ENCODE measurements at regions not wholly inside any gene's neighbourhood (a gene's known extent, or its start where the extent isn't known, plus 50 kb on each side); places are given as distances from the start of the nearest gene placed in this dataset.

- POLR2A ChIA-PET, result no interaction called here
- no peaks in the 10 kb centered on the region for H3K9me3 Mint-ChIP-seq (ENCODE audit: unreplicated experiment)
- H3K4me1 ChIP-seq, result peaks cover 5% of the 10 kb centered on the region; the same call in 1 of the 2 replicates
- H3K4me3 Mint-ChIP-seq (ENCODE audit: unreplicated experiment), result no peak overlapping the region
- no peaks in the 10 kb centered on the region for H3K36me3 Mint-ChIP-seq (ENCODE audit: insufficient read depth, unreplicated experiment)
- no peaks in the 10 kb centered on the region; the same call in 1 of the 2 replicates for H3K27me3 ChIP-seq (replicated peaks; ENCODE audit: control insufficient read depth, insufficient read depth, low read length)
- no peaks in the 10 kb centered on the region for H3K36me3 ChIP-seq (ENCODE audit: control insufficient read depth, insufficient read depth, low read length)
- TF ChIP-seq, protein P1, sequence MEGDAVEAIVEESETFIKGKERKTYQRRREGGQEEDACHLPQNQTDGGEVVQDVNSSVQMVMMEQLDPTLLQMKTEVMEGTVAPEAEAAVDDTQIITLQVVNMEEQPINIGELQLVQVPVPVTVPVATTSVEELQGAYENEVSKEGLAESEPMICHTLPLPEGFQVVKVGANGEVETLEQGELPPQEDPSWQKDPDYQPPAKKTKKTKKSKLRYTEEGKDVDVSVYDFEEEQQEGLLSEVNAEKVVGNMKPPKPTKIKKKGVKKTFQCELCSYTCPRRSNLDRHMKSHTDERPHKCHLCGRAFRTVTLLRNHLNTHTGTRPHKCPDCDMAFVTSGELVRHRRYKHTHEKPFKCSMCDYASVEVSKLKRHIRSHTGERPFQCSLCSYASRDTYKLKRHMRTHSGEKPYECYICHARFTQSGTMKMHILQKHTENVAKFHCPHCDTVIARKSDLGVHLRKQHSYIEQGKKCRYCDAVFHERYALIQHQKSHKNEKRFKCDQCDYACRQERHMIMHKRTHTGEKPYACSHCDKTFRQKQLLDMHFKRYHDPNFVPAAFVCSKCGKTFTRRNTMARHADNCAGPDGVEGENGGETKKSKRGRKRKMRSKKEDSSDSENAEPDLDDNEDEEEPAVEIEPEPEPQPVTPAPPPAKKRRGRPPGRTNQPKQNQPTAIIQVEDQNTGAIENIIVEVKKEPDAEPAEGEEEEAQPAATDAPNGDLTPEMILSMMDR (IDR thresholded peaks at IDR 0.05; ENCODE audit: insufficient read depth in 1 of 2, low read depth in 1 of 2, low read length in 1 of 2, severe bottlenecking in 1 of 2, unreplicated experiment in 1 of 2), result no peak
- no peak overlapping the region for H3K27ac Mint-ChIP-seq (ENCODE audit: unreplicated experiment)
- intact Hi-C loops (cut with micrococcal nuclease; ENCODE audit: unreplicated experiment), result no loop called here
- CTCF ChIA-PET, result no interaction called here
- no peak overlapping the region for H3K4me3 ChIP-seq (ENCODE audit: low read depth, low read length)
- no peak for DNase-seq
- no peaks in the 10 kb centered on the region for H3K4me1 Mint-ChIP-seq (ENCODE audit: low read depth, unreplicated experiment)
- no peaks in the 10 kb centered on the region for H3K27me3 Mint-ChIP-seq (ENCODE audit: insufficient read depth, unreplicated experiment)
- no peaks in the 10 kb centered on the region for H3K9me3 ChIP-seq
- BruUV-seq (replicated peaks), result no TSS peak
Measured at GRCh38 chr9:31820426-31820825, 564.0 kb upstream of the ACO1 start.

DNA sequence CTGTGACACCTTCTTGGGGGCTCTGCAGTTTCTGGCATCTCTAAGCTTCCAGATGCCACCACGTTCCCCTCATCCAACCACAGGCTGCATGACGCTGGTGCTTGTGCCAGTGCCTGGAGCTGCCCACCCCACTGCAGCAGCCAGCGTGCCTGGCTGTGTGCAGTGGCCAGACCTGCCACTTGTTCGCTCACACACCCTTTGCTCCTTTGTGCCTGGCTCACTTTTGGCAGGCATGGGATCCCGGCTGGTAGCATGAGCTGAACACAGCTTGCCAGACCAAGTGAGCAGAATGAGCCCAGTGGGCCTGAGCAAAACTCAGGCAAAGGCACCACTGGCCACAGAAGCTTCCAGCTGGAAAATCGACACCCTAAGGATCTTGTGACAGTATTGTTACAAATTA, 562.9 kb upstream of the ACO1 start:
- Histone ChIP-seq H3K4me3 (ENCODE audit: low read depth, low read length) (no peak overlapping the region), H3K9me3 (no peaks in the 10 kb centered on the region), H3K36me3 (ENCODE audit: control insufficient read depth, insufficient read depth, low read length) (no peaks in the 10 kb centered on the region), H3K27me3 (replicated peaks; ENCODE audit: control insufficient read depth, insufficient read depth, low read length) (no peaks in the 10 kb centered on the region; the same call in 1 of the 2 replicates), H3K4me1 (peaks cover 5% of the 10 kb centered on the region; the same call in 1 of the 2 replicates)
- intact Hi-C loops (cut with micrococcal nuclease; ENCODE audit: unreplicated experiment), result no loop called here
- no peaks in the 10 kb centered on the region for H3K4me1 Mint-ChIP-seq (ENCODE audit: low read depth, unreplicated experiment)
- H3K27me3 Mint-ChIP-seq (ENCODE audit: insufficient read depth, unreplicated experiment), result no peaks in the 10 kb centered on the region
- no TSS peak for BruUV-seq (replicated peaks)
- TF ChIP-seq, protein P1 (IDR thresholded peaks at IDR 0.05; ENCODE audit: insufficient read depth in 1 of 2, low read depth in 1 of 2, low read length in 1 of 2, severe bottlenecking in 1 of 2, unreplicated experiment in 1 of 2), result no peak
- no peaks in the 10 kb centered on the region for H3K9me3 Mint-ChIP-seq (ENCODE audit: unreplicated experiment)
- H3K4me3 Mint-ChIP-seq (ENCODE audit: unreplicated experiment), result no peak overlapping the region
- ChIA-PET POLR2A (no interaction called here), CTCF (no interaction called here)
- H3K36me3 Mint-ChIP-seq (ENCODE audit: insufficient read depth, unreplicated experiment), result no peaks in the 10 kb centered on the region
- no peak overlapping the region for H3K27ac Mint-ChIP-seq (ENCODE audit: unreplicated experiment)
- DNase-seq, result no peak

DNA sequence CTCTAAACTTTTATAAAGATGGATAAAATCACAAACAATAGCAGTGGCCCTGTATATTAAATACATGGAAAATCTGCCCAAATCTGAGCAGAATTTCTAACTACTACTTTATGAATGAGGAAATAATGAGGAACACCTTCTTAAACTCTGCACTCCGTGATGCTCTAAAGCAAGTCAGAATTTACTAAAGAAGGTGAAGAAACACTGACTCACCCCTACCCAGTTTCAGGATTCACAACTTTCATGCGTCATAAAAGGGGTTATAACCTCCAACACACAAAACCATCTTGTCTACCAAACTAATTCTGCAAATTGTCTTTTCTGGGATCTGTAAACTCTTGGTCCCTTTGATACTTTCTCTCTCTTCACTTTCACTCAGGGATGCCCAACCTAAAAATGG, 561.1 kb upstream of the ACO1 start:
- Histone ChIP-seq H3K4me1 (peaks cover 5% of the 10 kb centered on the region; the same call in 1 of the 2 replicates), H3K27me3 (replicated peaks; ENCODE audit: control insufficient read depth, insufficient read depth, low read length) (no peaks in the 10 kb centered on the region; the same call in 1 of the 2 replicates), H3K4me3 (ENCODE audit: low read depth, low read length) (no peak overlapping the region), H3K36me3 (ENCODE audit: control insufficient read depth, insufficient read depth, low read length) (no peaks in the 10 kb centered on the region), H3K9me3 (no peaks in the 10 kb centered on the region)
- ChIA-PET CTCF (no interaction called here), POLR2A (no interaction called here)
- no peak for DNase-seq
- no TSS peak for BruUV-seq (replicated peaks)
- Mint-ChIP-seq H3K27me3 (ENCODE audit: insufficient read depth, unreplicated experiment) (no peaks in the 10 kb centered on the region), H3K4me1 (ENCODE audit: low read depth, unreplicated experiment) (no peaks in the 10 kb centered on the region), H3K36me3 (ENCODE audit: insufficient read depth, unreplicated experiment) (no peaks in the 10 kb centered on the region), H3K27ac (ENCODE audit: unreplicated experiment) (no peak overlapping the region), H3K4me3 (ENCODE audit: unreplicated experiment) (no peak overlapping the region), H3K9me3 (ENCODE audit: unreplicated experiment) (no peaks in the 10 kb centered on the region)
- TF ChIP-seq, protein P1 (IDR thresholded peaks at IDR 0.05; ENCODE audit: insufficient read depth in 1 of 2, low read depth in 1 of 2, low read length in 1 of 2, severe bottlenecking in 1 of 2, unreplicated experiment in 1 of 2), result no peak
- intact Hi-C loops (cut with micrococcal nuclease; ENCODE audit: unreplicated experiment), result no loop called here
